ENCODE measurements at regions not wholly inside any gene's neighbourhood (a gene's known extent, or its start where the extent isn't known, plus 50 kb on each side); places are given as distances from the start of the nearest gene placed in this dataset.

- TF ChIP-seq CSDC2 (CRISPR knock-in tag; IDR thresholded peaks at IDR 0.05) = no peak
- TF ChIP-seq, protein P1, sequence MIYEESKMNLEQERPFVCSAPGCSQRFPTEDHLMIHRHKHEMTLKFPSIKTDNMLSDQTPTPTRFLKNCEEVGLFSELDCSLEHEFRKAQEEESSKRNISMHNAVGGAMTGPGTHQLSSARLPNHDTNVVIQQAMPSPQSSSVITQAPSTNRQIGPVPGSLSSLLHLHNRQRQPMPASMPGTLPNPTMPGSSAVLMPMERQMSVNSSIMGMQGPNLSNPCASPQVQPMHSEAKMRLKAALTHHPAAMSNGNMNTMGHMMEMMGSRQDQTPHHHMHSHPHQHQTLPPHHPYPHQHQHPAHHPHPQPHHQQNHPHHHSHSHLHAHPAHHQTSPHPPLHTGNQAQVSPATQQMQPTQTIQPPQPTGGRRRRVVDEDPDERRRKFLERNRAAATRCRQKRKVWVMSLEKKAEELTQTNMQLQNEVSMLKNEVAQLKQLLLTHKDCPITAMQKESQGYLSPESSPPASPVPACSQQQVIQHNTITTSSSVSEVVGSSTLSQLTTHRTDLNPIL (CRISPR knock-in tag; IDR thresholded peaks at IDR 0.05; ENCODE audit: low read depth) = no peak
- TF ChIP-seq, protein P2, sequence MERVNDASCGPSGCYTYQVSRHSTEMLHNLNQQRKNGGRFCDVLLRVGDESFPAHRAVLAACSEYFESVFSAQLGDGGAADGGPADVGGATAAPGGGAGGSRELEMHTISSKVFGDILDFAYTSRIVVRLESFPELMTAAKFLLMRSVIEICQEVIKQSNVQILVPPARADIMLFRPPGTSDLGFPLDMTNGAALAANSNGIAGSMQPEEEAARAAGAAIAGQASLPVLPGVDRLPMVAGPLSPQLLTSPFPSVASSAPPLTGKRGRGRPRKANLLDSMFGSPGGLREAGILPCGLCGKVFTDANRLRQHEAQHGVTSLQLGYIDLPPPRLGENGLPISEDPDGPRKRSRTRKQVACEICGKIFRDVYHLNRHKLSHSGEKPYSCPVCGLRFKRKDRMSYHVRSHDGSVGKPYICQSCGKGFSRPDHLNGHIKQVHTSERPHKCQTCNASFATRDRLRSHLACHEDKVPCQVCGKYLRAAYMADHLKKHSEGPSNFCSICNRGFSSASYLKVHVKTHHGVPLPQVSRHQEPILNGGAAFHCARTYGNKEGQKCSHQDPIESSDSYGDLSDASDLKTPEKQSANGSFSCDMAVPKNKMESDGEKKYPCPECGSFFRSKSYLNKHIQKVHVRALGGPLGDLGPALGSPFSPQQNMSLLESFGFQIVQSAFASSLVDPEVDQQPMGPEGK (CRISPR knock-in tag; IDR thresholded peaks at IDR 0.05; ENCODE audit: borderline replicate concordance) = no peak
- TF ChIP-seq ZFP30 (CRISPR knock-in tag; IDR thresholded peaks at IDR 0.05) = no peak
- no peak for TF ChIP-seq TSHZ2 (CRISPR knock-in tag; IDR thresholded peaks at IDR 0.05)
- no peak for TF ChIP-seq ZNF565 (CRISPR knock-in tag; conservative IDR thresholded peaks at IDR 0.05; ENCODE audit: low read depth)
- TF ChIP-seq RARB (CRISPR knock-in tag; IDR thresholded peaks at IDR 0.05) = no peak
- no peak for TF ChIP-seq PPARA (CRISPR knock-in tag; IDR thresholded peaks at IDR 0.05; ENCODE audit: borderline replicate concordance)
Measured at GRCh38 chr15:29611057-29611456, 211.2 kb downstream of the TJP1 start.

All from SK-N-SH treated with all-trans-retinoic acid at 6 μM for 48 hours (cell line).